T-helper 17 cell (primary cell): ENCODE measurements at regions not wholly inside any gene's neighbourhood (a gene's known extent, or its start where the extent isn't known, plus 50 kb on each side); places are given as distances from the start of the nearest gene placed in this dataset.
A peak's percentile ranks its signal among the peaks of the same experiment; 100 is the strongest.

Experiments used
- ATAC-seq: fragments of 150-1000 bp; cut with Tn5 transposase; 2 replicates; pipeline ENCODE4 v1.10.0; 2021; ENCODE audit warnings: mild to moderate bottlenecking, moderate library complexity
- DNase-seq, 3 donors: peaks; one replicate each; pipeline versions ENCODE4 v3.0.0 to v3.0.0-alpha.2; 2020 to 2021
- H3K9me3 ChIP-seq: one replicate; pipeline ENCODE4 v1.7.0; 2013; ENCODE audit warnings: low read length, mild to moderate bottlenecking; ENCODE audit not compliant: control insufficient read depth, poor library complexity, severe bottlenecking
- H3K27ac Mint-ChIP-seq: one replicate; pipeline ENCODE4 v1.8.0; 2022; ENCODE audit warnings: mild to moderate bottlenecking, moderate library complexity, mixed read lengths
- H3K27me3 Mint-ChIP-seq: one replicate; pipeline ENCODE4 v1.8.0; 2022; ENCODE audit warnings: mixed read lengths
- H3K36me3 Mint-ChIP-seq: one replicate; pipeline ENCODE4 v1.8.0; 2022; ENCODE audit warnings: low read depth, mixed read lengths
- H3K4me1 Mint-ChIP-seq: one replicate; pipeline ENCODE4 v1.8.0; 2022; ENCODE audit warnings: mild to moderate bottlenecking, mixed read lengths
- H3K4me3 Mint-ChIP-seq: one replicate; pipeline ENCODE4 v1.8.0; 2022; ENCODE audit warnings: mild to moderate bottlenecking, moderate library complexity, mixed read lengths

- Mint-ChIP-seq H3K4me1 (peaks cover 3% of the 10 kb centered on the region), H3K36me3 (no peaks in the 10 kb centered on the region)
- H3K9me3 ChIP-seq: no peaks in the 10 kb centered on the region
Measured at GRCh38 chr9:31114346-31114745, 1270.1 kb upstream of the ACO1 start.

GRCh38 chr9:31119890-31120454 is 1264.5 kb upstream of the ACO1 start:
- no peaks in the 10 kb centered on the region for H3K9me3 ChIP-seq
- Mint-ChIP-seq H3K4me3 (no peak overlapping the region), H3K27ac (no peak overlapping the region), H3K36me3 (peaks cover 7% of the 10 kb centered on the region), H3K27me3 (peaks cover under 1% of the 10 kb centered on the region), H3K4me1 (peaks cover 4% of the 10 kb centered on the region)
- DNase-seq (peak in 1 of 3 donors; percentile 23), ATAC-seq (peak; percentile 68)

More at GRCh38 chr9:31114346-31114745, 1270.1 kb upstream of the ACO1 start:
- no peak for DNase-seq
- H3K27me3 Mint-ChIP-seq: peaks cover 21% of the 10 kb centered on the region
- no peak for ATAC-seq
- H3K4me3 Mint-ChIP-seq: no peak overlapping the region
- H3K27ac Mint-ChIP-seq: no peak overlapping the region

- Mint-ChIP-seq H3K27ac (no peak overlapping the region), H3K4me3 (no peak overlapping the region), H3K36me3 (peaks cover 7% of the 10 kb centered on the region), H3K4me1 (peaks cover 4% of the 10 kb centered on the region), H3K27me3 (no peaks in the 10 kb centered on the region)
- no peaks in the 10 kb centered on the region for H3K9me3 ChIP-seq
- DNase-seq: no peak
- ATAC-seq: no peak
Measured at GRCh38 chr9:31124389-31124788, 1260.1 kb upstream of the ACO1 start.

GRCh38 chr9:31135567-31135966 is 1248.9 kb upstream of the ACO1 start:
- Mint-ChIP-seq H3K4me1 (peaks cover 5% of the 10 kb centered on the region), H3K36me3 (peaks cover 6% of the 10 kb centered on the region), H3K27me3 (no peaks in the 10 kb centered on the region), H3K27ac (no peak overlapping the region), H3K4me3 (no peak overlapping the region)
- no peaks in the 10 kb centered on the region for H3K9me3 ChIP-seq
- DNase-seq (no peak), ATAC-seq (no peak)

- no peak for DNase-seq
- no peak overlapping the region for H3K27ac Mint-ChIP-seq
- peaks cover 5% of the 10 kb centered on the region for H3K4me1 Mint-ChIP-seq
- peaks cover 6% of the 10 kb centered on the region for H3K36me3 Mint-ChIP-seq
- no peaks in the 10 kb centered on the region for H3K27me3 Mint-ChIP-seq
- no peak overlapping the region for H3K4me3 Mint-ChIP-seq
- H3K9me3 ChIP-seq: no peaks in the 10 kb centered on the region
- no peak for ATAC-seq
Measured at GRCh38 chr9:31136524-31136923, 1247.9 kb upstream of the ACO1 start.

- H3K4me1 Mint-ChIP-seq: peaks cover 5% of the 10 kb centered on the region
- ATAC-seq (no peak), DNase-seq (no peak)
- H3K27ac Mint-ChIP-seq: no peak overlapping the region
- H3K9me3 ChIP-seq: no peaks in the 10 kb centered on the region
- no peaks in the 10 kb centered on the region for H3K27me3 Mint-ChIP-seq
- H3K36me3 Mint-ChIP-seq: peaks cover 4% of the 10 kb centered on the region
- no peak overlapping the region for H3K4me3 Mint-ChIP-seq
Measured at GRCh38 chr9:31137176-31138160, 1247.0 kb upstream of the ACO1 start.

- Mint-ChIP-seq H3K27me3 (no peaks in the 10 kb centered on the region), H3K27ac (no peak overlapping the region), H3K36me3 (peaks cover 2% of the 10 kb centered on the region), H3K4me1 (peaks cover 5% of the 10 kb centered on the region), H3K4me3 (no peak overlapping the region)
- ATAC-seq (no peak), DNase-seq (no peak)
- H3K9me3 ChIP-seq: no peaks in the 10 kb centered on the region
Measured at GRCh38 chr9:31140316-31140715, 1244.1 kb upstream of the ACO1 start.

- H3K9me3 ChIP-seq: no peaks in the 10 kb centered on the region
- peaks cover 5% of the 10 kb centered on the region for H3K4me1 Mint-ChIP-seq
- no peaks in the 10 kb centered on the region for H3K27me3 Mint-ChIP-seq
- DNase-seq (no peak), ATAC-seq (no peak)
- no peak overlapping the region for H3K27ac Mint-ChIP-seq
- no peaks in the 10 kb centered on the region for H3K36me3 Mint-ChIP-seq
- H3K4me3 Mint-ChIP-seq: no peak overlapping the region
Measured at GRCh38 chr9:31142456-31142855, 1242.0 kb upstream of the ACO1 start.

GRCh38 chr9:31144614-31145013 is 1239.8 kb upstream of the ACO1 start:
- no peak for DNase-seq
- H3K36me3 Mint-ChIP-seq: no peaks in the 10 kb centered on the region
- peaks cover 5% of the 10 kb centered on the region for H3K4me1 Mint-ChIP-seq

GRCh38 chr9:31146485-31147166 is 1237.8 kb upstream of the ACO1 start:
- Mint-ChIP-seq H3K4me1 (peaks cover 5% of the 10 kb centered on the region), H3K27ac (no peak overlapping the region), H3K4me3 (no peak overlapping the region), H3K36me3 (no peaks in the 10 kb centered on the region), H3K27me3 (no peaks in the 10 kb centered on the region)
- ATAC-seq (no peak), DNase-seq (no peak)
- no peaks in the 10 kb centered on the region for H3K9me3 ChIP-seq

More at GRCh38 chr9:31144614-31145013, 1239.8 kb upstream of the ACO1 start:
- Mint-ChIP-seq H3K4me3 (no peak overlapping the region), H3K27me3 (no peaks in the 10 kb centered on the region), H3K27ac (no peak overlapping the region)
- H3K9me3 ChIP-seq: no peaks in the 10 kb centered on the region
- no peak for ATAC-seq

GRCh38 chr9:31153250-31153840 is 1231.1 kb upstream of the ACO1 start:
- Mint-ChIP-seq H3K4me3 (no peak overlapping the region), H3K36me3 (no peaks in the 10 kb centered on the region), H3K4me1 (peaks cover 3% of the 10 kb centered on the region), H3K27me3 (no peaks in the 10 kb centered on the region), H3K27ac (no peak overlapping the region)
- H3K9me3 ChIP-seq: no peaks in the 10 kb centered on the region
- ATAC-seq: peak; percentile 54
- no peak for DNase-seq

GRCh38 chr9:31166516-31166915 is 1217.9 kb upstream of the ACO1 start:
- ATAC-seq (no peak), DNase-seq (no peak)
- Mint-ChIP-seq H3K27ac (no peak overlapping the region), H3K36me3 (peaks cover 2% of the 10 kb centered on the region), H3K4me3 (no peak overlapping the region), H3K4me1 (no peaks in the 10 kb centered on the region), H3K27me3 (no peaks in the 10 kb centered on the region)
- no peaks in the 10 kb centered on the region for H3K9me3 ChIP-seq

GRCh38 chr9:31168161-31168560 is 1216.3 kb upstream of the ACO1 start:
- H3K4me3 Mint-ChIP-seq: no peak overlapping the region
- H3K27ac Mint-ChIP-seq: no peak overlapping the region
- H3K4me1 Mint-ChIP-seq: no peaks in the 10 kb centered on the region

More at GRCh38 chr9:31168161-31168560, 1216.3 kb upstream of the ACO1 start:
- ATAC-seq (no peak), DNase-seq (no peak)
- peaks cover 2% of the 10 kb centered on the region for H3K36me3 Mint-ChIP-seq
- H3K9me3 ChIP-seq: no peaks in the 10 kb centered on the region
- H3K27me3 Mint-ChIP-seq: no peaks in the 10 kb centered on the region
